ENCODE measurements at regions not wholly inside any gene's neighbourhood (a gene's known extent, or its start where the extent isn't known, plus 50 kb on each side); places are given as distances from the start of the nearest gene placed in this dataset.

DNA sequence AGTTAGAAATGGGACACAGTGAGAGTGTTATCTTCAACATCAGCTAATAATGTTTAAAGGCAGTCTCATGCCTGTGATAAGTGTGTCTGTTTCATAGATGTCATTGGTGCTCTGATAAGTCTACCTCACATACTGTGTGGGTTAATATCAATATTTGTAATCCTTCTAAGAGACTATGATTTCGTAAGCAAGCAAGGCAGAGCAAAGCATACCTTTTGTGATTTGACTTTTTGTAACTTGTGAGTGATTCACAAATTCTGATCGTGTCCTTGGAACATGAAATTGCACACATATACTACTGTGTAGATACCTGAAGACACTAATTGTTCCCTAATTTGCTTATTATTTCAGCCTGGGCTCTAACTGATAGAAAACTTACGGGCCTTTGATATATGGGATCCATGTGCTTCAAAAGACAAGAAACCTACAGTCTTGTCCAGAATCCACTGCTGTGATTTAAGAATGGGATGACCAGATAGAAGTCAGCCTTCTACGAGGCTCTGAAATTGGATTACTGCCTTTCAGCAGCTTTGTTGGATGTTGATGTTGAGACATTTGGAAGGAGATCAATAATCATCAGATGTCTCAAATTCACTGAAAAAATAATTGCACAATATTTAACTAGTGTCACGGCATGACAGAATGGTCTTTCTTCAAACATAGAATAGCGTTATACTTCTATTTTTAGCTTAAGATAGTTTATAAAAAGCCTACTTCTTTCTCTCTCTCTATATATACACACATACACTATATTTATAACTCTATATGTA, 63.2 kb upstream of the KLF6 start:
- TF ChIP-seq EP300 (IDR thresholded peaks at IDR 0.05; ENCODE audit: low read depth) (no peak), POLR2A (IDR thresholded peaks at IDR 0.05) (no peak)
- TF ChIP-seq, protein P1, sequence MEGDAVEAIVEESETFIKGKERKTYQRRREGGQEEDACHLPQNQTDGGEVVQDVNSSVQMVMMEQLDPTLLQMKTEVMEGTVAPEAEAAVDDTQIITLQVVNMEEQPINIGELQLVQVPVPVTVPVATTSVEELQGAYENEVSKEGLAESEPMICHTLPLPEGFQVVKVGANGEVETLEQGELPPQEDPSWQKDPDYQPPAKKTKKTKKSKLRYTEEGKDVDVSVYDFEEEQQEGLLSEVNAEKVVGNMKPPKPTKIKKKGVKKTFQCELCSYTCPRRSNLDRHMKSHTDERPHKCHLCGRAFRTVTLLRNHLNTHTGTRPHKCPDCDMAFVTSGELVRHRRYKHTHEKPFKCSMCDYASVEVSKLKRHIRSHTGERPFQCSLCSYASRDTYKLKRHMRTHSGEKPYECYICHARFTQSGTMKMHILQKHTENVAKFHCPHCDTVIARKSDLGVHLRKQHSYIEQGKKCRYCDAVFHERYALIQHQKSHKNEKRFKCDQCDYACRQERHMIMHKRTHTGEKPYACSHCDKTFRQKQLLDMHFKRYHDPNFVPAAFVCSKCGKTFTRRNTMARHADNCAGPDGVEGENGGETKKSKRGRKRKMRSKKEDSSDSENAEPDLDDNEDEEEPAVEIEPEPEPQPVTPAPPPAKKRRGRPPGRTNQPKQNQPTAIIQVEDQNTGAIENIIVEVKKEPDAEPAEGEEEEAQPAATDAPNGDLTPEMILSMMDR (IDR thresholded peaks at IDR 0.05), result no peak
